ACC112 (cell line): ENCODE measurements at regions not wholly inside any gene's neighbourhood (a gene's known extent, or its start where the extent isn't known, plus 50 kb on each side); places are given as distances from the start of the nearest gene placed in this dataset.
"Not testable (repeated sequence)": the region's sequence is repeated elsewhere in the genome, so short reads cannot be mapped to it uniquely, and the experiment has no call there.

Experiments
- H2AFZ ChIP-seq: fragments of 200-600 bp; sonication (generic); one replicate; pipeline ENCODE4 v1.6.0; 2017; ENCODE audit warnings: antibody characterized with exemption, low read length; ENCODE audit not compliant: unreplicated experiment
- H3K27ac ChIP-seq: fragments of 200-600 bp; sonication (generic); 2 replicates; pipeline ENCODE4 v1.5.1; 2014; ENCODE audit warnings: low read depth, mild to moderate bottlenecking, antibody characterized with exemption, low read length, moderate library complexity
- H3K27me3 ChIP-seq: fragments of 200-600 bp; sonication (generic); 2 replicates; pipeline ENCODE4 v1.6.1; 2014; ENCODE audit warnings: mild to moderate bottlenecking, antibody characterized with exemption, low read length, moderate library complexity, mixed read lengths; ENCODE audit not compliant: insufficient read depth
- H3K36me3 ChIP-seq: fragments of 200-600 bp; sonication (generic); 2 replicates; pipeline ENCODE4 v1.6.1; 2016; ENCODE audit warnings: mild to moderate bottlenecking, antibody characterized with exemption, low read length, moderate library complexity, mixed read lengths; ENCODE audit not compliant: insufficient read depth
- H3K4me1 ChIP-seq: fragments of 200-600 bp; sonication (generic); one replicate; pipeline ENCODE4 v1.6.1; 2016; ENCODE audit warnings: low read length, mixed read lengths; ENCODE audit not compliant: insufficient read depth, unreplicated experiment, control insufficient read depth
- H3K4me3 ChIP-seq: fragments of 200-600 bp; sonication (generic); 2 replicates; pipeline ENCODE4 v1.5.1; 2014; ENCODE audit warnings: mild to moderate bottlenecking, low read depth, low read length
- H3K79me2 ChIP-seq: fragments of 200-600 bp; sonication (generic); one replicate; pipeline ENCODE4 v1.6.0; 2016; ENCODE audit warnings: low read length; ENCODE audit not compliant: control insufficient read depth, unreplicated experiment, insufficient read depth

- no peak overlapping the region for H3K27ac ChIP-seq
- H3K79me2 ChIP-seq: no peaks in the 10 kb centered on the region
- H3K27me3 ChIP-seq: peaks cover 12% of the 10 kb centered on the region; the same call in 1 of the 2 replicates
- no peak overlapping the region for H3K4me3 ChIP-seq
- no peak overlapping the region for H2AFZ ChIP-seq
- no peaks in the 10 kb centered on the region for H3K36me3 ChIP-seq
- no peaks in the 10 kb centered on the region for H3K4me1 ChIP-seq
Measured at GRCh38 chr10:28354511-28354910, 51.6 kb upstream of the MPP7 start.

DNA sequence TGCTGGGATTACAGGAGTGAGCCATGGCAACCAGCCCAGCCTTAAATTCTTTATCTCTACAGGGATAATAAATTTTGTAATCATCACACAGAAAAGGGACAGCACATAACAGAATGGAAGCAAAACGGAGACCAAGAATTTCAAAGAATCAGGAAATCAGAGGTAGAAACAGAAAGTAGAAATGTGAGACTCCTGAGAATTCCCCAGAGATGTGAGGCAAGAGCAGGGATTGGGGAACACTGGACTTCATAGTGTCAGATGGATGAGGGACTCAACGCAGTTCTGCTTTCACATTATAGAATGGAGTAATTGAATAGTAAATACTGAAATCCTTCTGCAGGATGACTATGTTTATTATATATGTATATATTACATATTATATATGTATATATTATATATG lies 52.5 kb upstream of the MPP7 start:
- H2AFZ ChIP-seq: no peak overlapping the region
- no peak overlapping the region for H3K27ac ChIP-seq
- no peaks in the 10 kb centered on the region for H3K36me3 ChIP-seq
- no peak overlapping the region for H3K4me3 ChIP-seq
- H3K27me3 ChIP-seq: peaks cover 12% of the 10 kb centered on the region; the same call in 1 of the 2 replicates
- no peaks in the 10 kb centered on the region for H3K4me1 ChIP-seq
- no peaks in the 10 kb centered on the region for H3K79me2 ChIP-seq

- no peaks in the 10 kb centered on the region for H3K27me3 ChIP-seq
- no peaks in the 10 kb centered on the region for H3K36me3 ChIP-seq
- H3K79me2 ChIP-seq: no peaks in the 10 kb centered on the region
- no peak overlapping the region for H2AFZ ChIP-seq
- H3K4me3 ChIP-seq: no peak overlapping the region
- H3K27ac ChIP-seq: no peak overlapping the region
- no peaks in the 10 kb centered on the region for H3K4me1 ChIP-seq
Measured at GRCh38 chr10:28359334-28359733, 56.5 kb upstream of the MPP7 start.

GRCh38 chr10:28360175-28360574 lies 57.3 kb upstream of the MPP7 start:
- no peaks in the 10 kb centered on the region for H3K79me2 ChIP-seq
- no peak overlapping the region for H2AFZ ChIP-seq
- no peak overlapping the region for H3K27ac ChIP-seq
- no peak overlapping the region for H3K4me3 ChIP-seq
- H3K27me3 ChIP-seq: peaks cover under 1% of the 10 kb centered on the region
- H3K4me1 ChIP-seq: no peaks in the 10 kb centered on the region
- H3K36me3 ChIP-seq: no peaks in the 10 kb centered on the region

DNA sequence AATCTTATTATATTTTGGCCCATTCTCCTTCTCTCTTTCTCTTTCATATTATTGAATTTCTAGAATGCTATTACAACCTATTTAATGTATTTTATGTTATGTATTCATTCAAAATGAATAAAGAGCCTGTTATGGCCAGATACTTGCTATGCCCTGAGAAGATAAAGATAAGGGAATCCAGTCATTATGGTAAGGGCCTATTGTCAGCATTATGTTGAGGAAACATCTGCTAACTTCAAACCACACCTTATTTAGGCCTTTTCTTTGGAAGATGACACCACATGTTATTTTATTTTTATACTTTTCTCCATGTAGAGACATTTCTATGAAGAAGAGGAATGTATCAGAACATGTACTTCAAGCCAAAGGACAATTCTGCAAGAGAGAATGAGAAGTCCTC lies 60.5 kb upstream of the MPP7 start:
- Histone ChIP-seq H3K4me1 (no peaks in the 10 kb centered on the region), H3K79me2 (no peaks in the 10 kb centered on the region), H2AFZ (no peak overlapping the region), H3K27me3 (peaks cover 14% of the 10 kb centered on the region), H3K36me3 (no peaks in the 10 kb centered on the region), H3K27ac (no peak overlapping the region), H3K4me3 (no peak overlapping the region)

GRCh38 chr10:28365840-28366239 lies 63.0 kb upstream of the MPP7 start:
- H2AFZ ChIP-seq: no peak overlapping the region
- no peaks in the 10 kb centered on the region for H3K79me2 ChIP-seq
- H3K4me3 ChIP-seq: no peak overlapping the region
- no peaks in the 10 kb centered on the region for H3K4me1 ChIP-seq
- H3K27ac ChIP-seq: no peak overlapping the region
- peaks cover 14% of the 10 kb centered on the region for H3K27me3 ChIP-seq
- H3K36me3 ChIP-seq: no peaks in the 10 kb centered on the region

GRCh38 chr10:28366994-28367393 lies 64.1 kb upstream of the MPP7 start:
- Histone ChIP-seq H3K4me1 (no peaks in the 10 kb centered on the region), H3K27me3 (peaks cover 14% of the 10 kb centered on the region), H3K36me3 (no peaks in the 10 kb centered on the region), H3K79me2 (no peaks in the 10 kb centered on the region), H2AFZ (no peak overlapping the region), H3K4me3 (no peak overlapping the region), H3K27ac (no peak overlapping the region)

DNA sequence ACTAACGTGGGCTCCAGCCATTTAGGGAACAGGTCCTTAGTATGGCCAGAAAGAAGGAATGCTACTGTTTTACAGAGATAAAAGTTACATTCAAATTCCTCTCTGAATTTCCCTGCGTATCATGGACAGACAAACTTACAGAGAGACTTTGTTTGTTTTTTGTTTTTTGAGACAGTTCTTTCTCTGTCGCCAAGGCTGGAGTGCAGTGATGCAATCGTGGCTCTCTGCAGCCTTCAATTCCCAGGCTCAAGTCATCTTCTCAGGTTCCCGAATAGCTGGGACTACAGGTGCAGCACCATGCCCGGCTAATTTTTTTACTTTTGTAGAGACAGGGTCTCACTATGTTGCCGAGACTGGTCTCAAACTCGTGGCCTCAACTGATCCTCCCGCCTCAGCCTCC lies 64.5 kb upstream of the MPP7 start:
- peaks cover 14% of the 10 kb centered on the region for H3K27me3 ChIP-seq
- H3K36me3 ChIP-seq: no peaks in the 10 kb centered on the region
- no peaks in the 10 kb centered on the region for H3K79me2 ChIP-seq

GRCh38 chr10:28367929-28368484 lies 65.1 kb upstream of the MPP7 start:
- H3K27me3 ChIP-seq: peaks cover 14% of the 10 kb centered on the region
- no peak overlapping the region for H3K27ac ChIP-seq
- H3K36me3 ChIP-seq: no peaks in the 10 kb centered on the region
- no peaks in the 10 kb centered on the region for H3K79me2 ChIP-seq
- H3K4me1 ChIP-seq: no peaks in the 10 kb centered on the region
- no peak overlapping the region for H3K4me3 ChIP-seq
- H2AFZ ChIP-seq: peak overlapping the region; percentile 2

More for the DNA sequence above, 64.5 kb upstream of the MPP7 start:
- no peak overlapping the region for H2AFZ ChIP-seq
- H3K27ac ChIP-seq: no peak overlapping the region
- no peak overlapping the region for H3K4me3 ChIP-seq
- H3K4me1 ChIP-seq: no peaks in the 10 kb centered on the region

DNA sequence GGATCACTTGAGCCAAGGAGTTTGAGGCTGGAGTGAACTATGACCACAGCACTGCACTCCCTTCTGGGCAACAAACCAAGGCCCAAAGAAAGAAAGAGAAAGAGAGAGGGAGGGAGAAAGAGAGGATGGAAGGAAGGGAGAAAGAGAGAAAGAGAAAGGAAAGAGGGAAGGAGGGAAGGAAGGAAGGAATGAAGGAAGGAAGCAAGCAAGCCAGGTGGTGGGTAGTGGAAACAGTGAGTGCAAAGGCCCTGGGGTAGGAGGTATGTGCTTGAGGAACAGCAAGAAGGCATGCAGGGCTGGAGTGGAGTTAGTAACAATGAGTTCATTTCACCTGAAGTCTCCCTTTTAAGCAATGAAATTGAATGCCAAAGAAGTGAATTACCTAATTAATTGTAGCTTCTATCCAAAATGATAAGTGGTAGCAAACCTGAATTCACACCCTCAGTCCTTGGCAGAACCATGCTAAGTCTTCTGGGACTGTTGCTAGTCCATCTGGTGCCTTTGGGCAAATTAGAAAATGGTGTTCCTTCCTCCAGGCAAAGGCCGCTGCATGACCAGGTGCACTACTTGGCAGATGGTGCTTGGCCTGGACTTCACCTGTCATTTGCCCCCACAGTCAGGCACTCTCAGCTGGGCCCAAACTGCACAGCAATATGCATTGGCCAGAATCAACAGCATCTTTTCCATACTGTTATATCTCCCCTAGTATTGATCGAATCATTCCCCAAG lies 67.4 kb upstream of the MPP7 start:
- Histone ChIP-seq H3K4me1 (no peaks in the 10 kb centered on the region), H3K27ac (no peak overlapping the region), H3K4me3 (no peak overlapping the region), H2AFZ (no peak overlapping the region), H3K36me3 (no peaks in the 10 kb centered on the region), H3K27me3 (peaks cover 12% of the 10 kb centered on the region), H3K79me2 (no peaks in the 10 kb centered on the region)

- not testable (repeated sequence) for H3K4me1 ChIP-seq, H3K4me3 ChIP-seq, H3K79me2 ChIP-seq, H3K36me3 ChIP-seq, H3K27ac ChIP-seq, H3K27me3 ChIP-seq, H2AFZ ChIP-seq
Measured at GRCh38 chr10:28371638-28372037, 68.8 kb upstream of the MPP7 start.
